GM12878 (cell line): ENCODE measurements at regions not wholly inside any gene's neighbourhood (a gene's known extent, or its start where the extent isn't known, plus 50 kb on each side); places are given as distances from the start of the nearest gene placed in this dataset.

Source experiments
- ATAC-seq: fragments of 200-7000 bp; cut with Tn5 transposase; 3 replicates; pipeline ENCODE4 v1.9.1; 2020; ENCODE audit warnings: mild to moderate bottlenecking, moderate library complexity
- BruUV-seq: library from RNA; stranded (reverse); fragments of 400-500 nt; replicated peaks from 2 replicates; lab custom pipeline; 2021; lab: Mats Ljungman, UMichigan
- CTCF ChIA-PET: fragments of 300-600 bp; sonication (Branson Sonifier 250); formaldehyde crosslinking; extraction: SDS; loops from one replicate; lab custom pipeline; 2021; ENCODE audit warnings: inconsistent platforms; lab: Yijun Ruan, JAX
- POLR2A ChIA-PET: fragments of 350-600 bp; formaldehyde crosslinking; extraction: SDS; loops from one replicate; lab custom pipeline; 2021; ENCODE audit warnings: inconsistent platforms; lab: Charles Lee
- RAD21 ChIA-PET: fragments of 300-600 bp; sonication (Branson Sonifier 250); formaldehyde crosslinking; loops from one replicate; lab custom pipeline; 2023; ENCODE audit warnings: antibody characterized with exemption; ENCODE audit not compliant: unreplicated experiment; lab: Charles Lee
- SMC1A ChIA-PET: fragments of 300-600 bp; sonication (Branson Sonifier 250); formaldehyde crosslinking; loops from one replicate; lab custom pipeline; 2023; ENCODE audit not compliant: unreplicated experiment, uncharacterized antibody; lab: Charles Lee
- DNase-seq: peaks from one replicate; pipeline ENCODE4 v3.0.0-alpha.2; 2011; ENCODE audit warnings: low read depth, low spot score
- FAIRE-seq: peaks from 3 replicates; lab custom pipeline; 2011; peaks lifted over from hg19 to GRCh38; lab: Jason Lieb, UNC
- H2AFZ ChIP-seq: 2 replicates; pipeline ENCODE4 v1.6.0; 2011; ENCODE audit warnings: low read depth, low read length, control low read depth; ENCODE audit not compliant: control insufficient read depth
- H3K27ac ChIP-seq: 2 replicates; pipeline ENCODE4 v1.5.1; 2011; ENCODE audit warnings: control low read depth; ENCODE audit not compliant: control insufficient read depth, insufficient read depth
- H3K27me3 ChIP-seq, 2 experiments: replicated peaks in 1 of 2; 2 replicates each; pipeline versions ENCODE4 v1.6.0 to v1.6.1; 2011; ENCODE audit warnings: low read length in 1 of 2; ENCODE audit not compliant: control insufficient read depth in 2 of 2, insufficient read depth in 2 of 2
- H3K36me3 ChIP-seq, 2 experiments: 2 replicates each; pipeline ENCODE4 v1.5.1; 2011; ENCODE audit warnings: low read length in 1 of 2; ENCODE audit not compliant: control insufficient read depth in 2 of 2, insufficient read depth in 2 of 2
- H3K4me1 ChIP-seq: 2 replicates; pipeline ENCODE4 v1.6.1; 2011; ENCODE audit warnings: mild to moderate bottlenecking, low read length, moderate library complexity, mixed read lengths; ENCODE audit not compliant: control insufficient read depth, insufficient read depth
- H3K4me2 ChIP-seq: 2 replicates; pipeline ENCODE4 v1.6.0; 2011; ENCODE audit warnings: control low read depth; ENCODE audit not compliant: control insufficient read depth, insufficient read depth
- H3K4me3 ChIP-seq: fragments of 200-600 bp; sonication (generic); 2 replicates; pipeline ENCODE4 v1.5.1; 2016
- H3K79me2 ChIP-seq: 2 replicates; pipeline ENCODE4 v1.6.0; 2011; ENCODE audit warnings: low read length; ENCODE audit not compliant: control insufficient read depth, insufficient read depth
- H3K9ac ChIP-seq: 2 replicates; pipeline ENCODE4 v1.8.0; 2011; ENCODE audit warnings: low read length, control low read depth, mixed read lengths; ENCODE audit not compliant: control insufficient read depth, insufficient read depth
- H3K9me3 ChIP-seq: replicated peaks from 3 replicates; pipeline ENCODE4 v1.5.1; 2011; ENCODE audit warnings: mild to moderate bottlenecking, low read length; ENCODE audit not compliant: control insufficient read depth, insufficient read depth
- H4K20me1 ChIP-seq: 2 replicates; pipeline ENCODE4 v1.6.0; 2011; ENCODE audit not compliant: control insufficient read depth, insufficient read depth
- ELK1 ChIP-seq: IDR thresholded peaks from 2 replicates; pipeline ENCODE4 v1.6.1; 2012; ENCODE audit warnings: low read depth, low read length, improper control_type of control experiment
- EP300 ChIP-seq, 2 experiments: fragments of 150-350 bp in 1 of 2; IDR thresholded peaks; 2 replicates each; pipeline ENCODE4 v1.6.1; 2011 to 2012; ENCODE audit warnings: low read depth in 2 of 2, low read length in 2 of 2, borderline replicate concordance in 1 of 2, improper control_type of control experiment in 1 of 2, inconsistent platforms in 1 of 2; ENCODE audit not compliant: control insufficient read depth in 1 of 2
- GABPA ChIP-seq: IDR thresholded peaks from 2 replicates; pipeline ENCODE4 v1.6.1; 2014; ENCODE audit warnings: antibody characterized with exemption, low read depth, mild to moderate bottlenecking, inconsistent platforms
- HCFC1 ChIP-seq: fragments of 150-350 bp; IDR thresholded peaks from 2 replicates; pipeline ENCODE4 v1.6.1; 2014; ENCODE audit warnings: low read length
- HSF1 ChIP-seq: fragments of 150-350 bp; IDR thresholded peaks from 2 replicates; pipeline ENCODE4 v1.6.1; 2014; ENCODE audit warnings: mild to moderate bottlenecking, low read depth, low read length
- IRF4 ChIP-seq: IDR thresholded peaks from 2 replicates; pipeline ENCODE4 v1.6.1; 2011; ENCODE audit warnings: low read depth, low read length
- NKRF ChIP-seq: fragments of 450-650 bp; conservative IDR thresholded peaks from 2 replicates; pipeline ENCODE4 v1.6.1; 2017; ENCODE audit warnings: mild to moderate bottlenecking, moderate library complexity
- SMAD1 ChIP-seq: fragments of 450-650 bp; IDR thresholded peaks from 2 replicates; pipeline ENCODE4 v1.6.1; 2018; ENCODE audit warnings: mild to moderate bottlenecking, low read depth; ENCODE audit not compliant: partially characterized antibody
- SPI1 ChIP-seq: IDR thresholded peaks from 2 replicates; pipeline ENCODE4 v1.6.1; 2011; ENCODE audit warnings: low read depth, mild to moderate bottlenecking, low read length, moderate library complexity, borderline replicate concordance; ENCODE audit not compliant: insufficient read depth
- SREBF1 ChIP-seq: IDR thresholded peaks from 2 replicates; pipeline ENCODE4 v1.6.1; 2012; ENCODE audit warnings: mild to moderate bottlenecking, low read length
- SUZ12 ChIP-seq: fragments of 200-600 bp; sonication (generic); IDR thresholded peaks from one replicate; pipeline ENCODE4 v1.6.1; 2018; ENCODE audit warnings: antibody characterized with exemption, mild to moderate bottlenecking; ENCODE audit not compliant: unreplicated experiment
- TCF3 ChIP-seq: IDR thresholded peaks from 2 replicates; pipeline ENCODE4 v1.6.1; 2012; ENCODE audit warnings: low read depth, mild to moderate bottlenecking, low read length, borderline replicate concordance; ENCODE audit not compliant: insufficient read depth
- ZBED1 ChIP-seq: IDR thresholded peaks from 2 replicates; pipeline ENCODE4 v1.6.1; 2016; ENCODE audit warnings: borderline replicate concordance
- WGBS: methylation state at CpG from one replicate; pipeline ENCODE4 v1.1.6; 2016; ENCODE audit warnings: low lambda C conversion rate; ENCODE audit not compliant: insufficient replicate concordance, insufficient coverage; ENCODE audit errors: missing lambda C conversion rate; 5-methylcytosine and 5-hydroxymethylcytosine counted together
- in situ Hi-C: fragments of 300-500 bp; cut with MboI; formaldehyde crosslinking; loops from 9 replicates; pipeline ENCODE4 v1.14.3; 2018; ENCODE audit warnings: mixed read lengths
- intact Hi-C: fragments of 100-400 bp; cut with micrococcal nuclease; formaldehyde crosslinking; loops from one replicate; pipeline ENCODE4 v1.14.2; 2022; ENCODE audit not compliant: unreplicated experiment

- RAD21 ChIA-PET, result no interaction called here
- H3K4me1 ChIP-seq, result no peaks in the 10 kb centered on the region
- H3K27ac ChIP-seq, result no peak overlapping the region
- H3K9ac ChIP-seq, result no peak overlapping the region
- ATAC-seq, result peak; percentile 88
- CTCF ChIA-PET, result no interaction called here
- intact Hi-C loops, result no loop called here
- DNase-seq, result no peak
- no peak for TF ChIP-seq ZBED1
- no peak for TF ChIP-seq GABPA
- TF ChIP-seq EP300 (IDR thresholded peaks at IDR 0.05; ENCODE audit: borderline replicate concordance in 1 of 2, control insufficient read depth in 1 of 2, low read depth in 2 of 2, low read length in 2 of 2), result 0 out of 4 replicates have a peak, but pooled peaks of 1 of the 2 experiments have one; percentile 22
- TF ChIP-seq SMAD1, result no peak
- no peak for TF ChIP-seq SUZ12
- TF ChIP-seq HCFC1, result no peak
- no peak for TF ChIP-seq SREBF1
- peak; percentile 83 for TF ChIP-seq SPI1
- TF ChIP-seq ELK1, result no peak
- TF ChIP-seq TCF3, result no peak
- TF ChIP-seq IRF4, result peak; percentile 13; the same call in 1 of the 2 replicates
- TF ChIP-seq NKRF, result no peak
- no peak for TF ChIP-seq HSF1
- H3K9me3 ChIP-seq, result no peaks in the 10 kb centered on the region
- H4K20me1 ChIP-seq, result no peaks in the 10 kb centered on the region
- in situ Hi-C loops, result no loop called here
- H3K79me2 ChIP-seq, result no peaks in the 10 kb centered on the region
- BruUV-seq, result no TSS peak
- no peak overlapping the region for H3K4me2 ChIP-seq
- WGBS, result 25% methylated on average over 5 of the region's 5 CpGs
- H2AFZ ChIP-seq, result no peak overlapping the region
- H3K27me3 ChIP-seq, result no peaks in the 10 kb centered on the region
- POLR2A ChIA-PET, result no interaction called here
- no peak overlapping the region for H3K4me3 ChIP-seq
- peak; percentile 18 for FAIRE-seq
- no peaks in the 10 kb centered on the region for H3K36me3 ChIP-seq
- SMC1A ChIA-PET, result no interaction called here
Observed at GRCh38 chr2:146385031-146385430, 1459.8 kb upstream of the ACVR2A start.
